Esophagus mucosa (tissue), 1 donor: ENCODE measurements at regions not wholly inside any gene's neighbourhood (a gene's known extent, or its start where the extent isn't known, plus 50 kb on each side); places are given as distances from the start of the nearest gene placed in this dataset.

Experiments
- ATAC-seq: fragments of 200-7000 bp; cut with Tn5 transposase; one replicate; pipeline ENCODE4 v1.9.1; 2020
- donor health status: DM: yes; HTN: yes; CAD: no.

- no peak for ATAC-seq
These were observed 52.0 kb upstream of the NPTX2 start for GRCh38 chr7:98565103-98565502.

DNA sequence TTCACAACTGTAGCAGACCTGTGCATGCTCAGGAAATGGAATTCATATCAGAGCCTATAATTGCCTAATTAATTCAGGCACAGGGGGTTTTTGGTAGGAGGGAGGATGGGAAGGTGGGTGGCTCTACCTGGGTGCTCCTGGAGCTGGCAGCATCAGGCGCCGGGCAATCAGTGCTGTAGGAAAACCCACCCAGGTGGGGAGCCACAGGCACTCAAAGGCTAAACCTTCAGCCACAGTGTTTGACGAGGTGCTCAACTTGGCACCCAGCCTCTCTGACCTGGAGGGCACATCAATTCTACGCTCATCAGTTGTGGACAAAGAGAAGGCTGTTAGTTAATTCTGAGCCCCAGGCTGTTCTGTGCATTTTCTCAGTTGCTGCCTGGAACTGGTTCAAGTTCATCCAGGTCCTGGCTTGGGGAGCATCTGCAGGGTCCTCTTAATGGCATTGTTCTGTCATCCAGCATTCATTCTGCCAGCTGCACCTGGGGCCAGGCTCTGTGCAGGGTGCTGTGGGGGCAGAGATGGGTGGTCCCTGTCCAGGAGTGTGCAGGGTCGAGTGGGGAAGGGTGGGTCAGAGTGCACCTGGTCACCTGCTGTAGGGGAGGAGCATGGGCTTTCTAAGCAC, 54.1 kb upstream of the NPTX2 start:
- no peak for ATAC-seq

- ATAC-seq = no peak
These were observed 54.7 kb upstream of the NPTX2 start for GRCh38 chr7:98562381-98562823.

DNA sequence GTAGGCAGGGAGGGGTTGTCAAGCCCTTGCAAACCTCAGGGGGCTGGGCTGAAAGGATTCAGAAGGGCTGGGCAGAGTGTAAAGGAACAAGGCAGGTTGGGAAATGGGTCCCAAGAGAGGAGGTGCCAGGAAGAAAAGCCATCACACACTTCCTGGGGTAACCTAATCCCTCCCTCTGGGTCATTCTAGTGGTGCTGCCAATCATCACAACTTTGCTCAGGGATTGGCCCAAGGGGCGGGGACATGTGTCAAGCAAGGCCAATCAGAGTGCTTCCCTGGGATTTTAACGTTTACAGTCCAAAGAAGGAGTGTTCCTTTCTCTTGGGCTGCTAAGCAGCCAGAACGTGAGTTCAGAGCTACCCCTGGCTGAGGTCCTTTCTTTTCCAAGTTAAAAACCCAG, 57.1 kb upstream of the NPTX2 start:
- ATAC-seq = no peak

DNA sequence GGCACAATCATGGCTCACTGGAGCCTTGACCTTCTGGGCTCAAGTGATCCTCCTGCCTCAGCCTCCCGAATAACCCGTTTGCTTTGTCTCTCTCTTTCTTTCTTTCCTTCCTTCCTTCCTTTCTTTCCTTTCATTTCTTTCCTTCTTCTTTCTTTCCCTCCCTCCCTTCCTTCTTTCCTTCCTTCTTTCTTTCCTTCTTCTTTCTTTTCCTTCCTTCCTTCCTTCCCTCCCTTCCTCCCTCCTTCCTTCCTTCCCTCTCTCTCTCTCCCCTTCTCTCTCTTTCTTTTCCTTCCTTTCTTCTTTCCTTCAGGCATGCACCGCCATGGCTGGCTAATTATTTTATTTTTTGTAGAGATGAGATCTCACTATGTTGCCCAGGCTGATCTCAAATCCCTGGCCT, 57.9 kb upstream of the NPTX2 start:
- no peak for ATAC-seq

DNA sequence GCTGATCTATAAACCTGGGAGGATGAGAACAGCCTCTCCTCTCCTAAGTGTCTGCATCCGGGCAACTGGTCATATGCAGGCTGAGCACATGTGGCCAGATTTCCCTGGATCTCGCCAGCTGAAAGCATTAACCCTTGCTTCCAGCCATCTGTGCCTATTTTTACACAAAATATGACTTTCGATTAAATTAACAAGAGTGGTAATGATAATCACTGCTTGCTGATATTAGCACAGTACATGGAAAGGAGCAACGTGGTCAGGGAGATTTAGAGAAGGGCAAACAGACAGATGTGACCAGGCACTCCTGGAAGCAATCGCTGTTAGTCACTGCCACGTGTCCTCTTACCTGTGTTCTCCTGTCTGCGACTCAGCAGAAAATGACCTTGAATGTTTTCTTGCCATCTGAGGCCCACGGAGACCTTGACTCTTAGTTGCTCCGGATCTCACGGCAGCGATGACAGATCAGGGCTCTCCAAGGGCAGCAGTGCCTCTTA, 59.5 kb upstream of the NPTX2 start:
- no peak for ATAC-seq

- no peak for ATAC-seq
These were observed 60.8 kb upstream of the NPTX2 start for GRCh38 chr7:98556288-98556687.

DNA sequence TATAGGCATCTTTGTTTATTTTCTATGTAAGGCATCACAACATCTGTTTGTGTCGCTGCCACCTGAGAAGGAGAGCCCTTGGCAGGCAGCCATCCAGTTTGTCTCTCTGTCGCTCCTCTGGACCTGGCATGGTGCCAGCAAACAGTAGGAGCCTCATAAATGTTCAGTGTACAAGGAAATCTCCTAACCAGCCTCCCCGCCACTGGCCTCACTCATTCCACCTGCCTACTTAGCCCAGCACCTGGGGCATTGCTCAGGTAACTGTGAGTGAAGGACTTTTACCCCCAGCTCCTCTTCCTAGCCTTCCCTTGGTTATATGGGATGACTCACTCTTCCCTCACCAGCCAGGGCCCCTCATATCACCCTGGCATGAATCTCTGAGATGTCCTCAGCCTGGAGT, 61.7 kb upstream of the NPTX2 start:
- no peak for ATAC-seq

- ATAC-seq = no peak
These were observed 63.4 kb upstream of the NPTX2 start for GRCh38 chr7:98553666-98554065.

- no peak for ATAC-seq
These were observed 65.3 kb upstream of the NPTX2 start for GRCh38 chr7:98551611-98552273.

DNA sequence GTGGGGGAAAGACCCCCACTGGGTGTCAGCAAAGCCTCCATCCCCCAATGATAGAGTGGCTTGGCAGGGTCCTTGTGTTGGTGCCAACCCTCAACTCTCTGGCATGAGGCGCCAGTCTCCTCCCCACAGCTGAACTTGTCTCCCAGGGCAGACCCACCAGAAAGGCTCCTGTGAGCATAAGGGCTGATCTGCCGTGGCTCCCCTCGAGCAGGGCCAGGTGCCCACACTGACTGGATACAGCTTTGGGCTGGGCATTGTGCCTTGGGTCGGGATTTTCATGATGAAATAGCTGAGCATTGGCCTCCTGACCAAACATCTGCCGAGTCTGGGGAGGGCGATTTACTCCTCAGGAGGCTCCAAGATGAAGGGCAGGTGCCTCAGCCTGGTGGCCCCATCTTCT, 68.1 kb upstream of the NPTX2 start:
- no peak for ATAC-seq

DNA sequence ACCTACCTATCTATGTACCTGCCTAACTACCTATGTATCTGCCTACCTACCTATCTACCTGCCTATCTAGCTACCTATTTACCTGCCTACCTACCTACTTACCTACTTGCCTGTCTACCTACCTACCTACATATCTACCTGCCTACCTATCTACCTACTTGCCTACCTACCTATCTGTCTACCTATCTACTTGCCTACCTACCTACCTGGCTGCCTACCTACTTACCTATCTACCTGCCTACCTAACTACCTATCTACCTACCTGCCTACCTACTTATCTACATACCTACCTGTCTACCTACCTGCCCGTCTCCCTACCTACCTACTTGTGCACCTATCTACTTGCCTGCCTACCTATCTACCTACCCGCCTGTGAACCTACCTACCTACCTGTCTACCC, 68.7 kb upstream of the NPTX2 start:
- ATAC-seq = no peak

DNA sequence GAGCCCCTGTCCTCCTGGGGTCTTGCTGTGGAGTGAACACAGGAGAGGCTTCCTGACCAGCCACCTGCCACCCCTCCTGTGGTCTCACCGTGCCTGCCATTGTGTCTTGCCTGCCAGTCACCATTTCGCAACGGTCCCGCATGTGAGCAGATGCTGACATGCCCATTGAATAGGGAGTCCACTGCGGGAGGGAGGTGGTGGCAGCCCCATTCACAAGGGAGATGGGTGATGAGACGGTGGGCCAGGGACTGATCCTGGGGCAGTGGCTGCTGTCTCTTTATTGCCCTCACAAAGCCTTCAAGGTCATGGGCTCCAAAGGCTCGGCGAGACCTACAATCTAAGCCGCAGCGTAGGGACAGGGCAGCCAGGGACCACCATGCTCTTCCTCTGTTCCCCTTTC, 76.0 kb upstream of the NPTX2 start:
- no peak for ATAC-seq

DNA sequence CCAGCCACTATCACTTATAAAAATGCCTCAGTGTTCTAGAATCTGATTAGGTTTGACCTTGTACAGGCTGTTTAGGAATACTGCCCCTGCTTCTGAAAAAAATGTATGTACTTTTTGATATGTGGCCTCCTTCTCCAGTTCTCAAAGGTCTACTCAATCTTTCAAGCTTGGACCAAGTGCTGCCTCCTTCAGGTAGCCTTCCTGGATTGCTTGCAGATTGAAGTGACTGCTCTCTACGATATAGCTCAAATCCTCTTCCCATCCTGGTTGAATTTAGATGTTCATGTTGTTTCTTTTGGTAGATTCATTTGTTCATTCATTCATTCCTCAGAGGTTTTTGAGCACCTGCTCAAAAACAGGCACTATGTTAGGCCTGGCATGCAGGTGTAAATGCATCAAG, 77.2 kb upstream of the NPTX2 start:
- ATAC-seq = no peak

DNA sequence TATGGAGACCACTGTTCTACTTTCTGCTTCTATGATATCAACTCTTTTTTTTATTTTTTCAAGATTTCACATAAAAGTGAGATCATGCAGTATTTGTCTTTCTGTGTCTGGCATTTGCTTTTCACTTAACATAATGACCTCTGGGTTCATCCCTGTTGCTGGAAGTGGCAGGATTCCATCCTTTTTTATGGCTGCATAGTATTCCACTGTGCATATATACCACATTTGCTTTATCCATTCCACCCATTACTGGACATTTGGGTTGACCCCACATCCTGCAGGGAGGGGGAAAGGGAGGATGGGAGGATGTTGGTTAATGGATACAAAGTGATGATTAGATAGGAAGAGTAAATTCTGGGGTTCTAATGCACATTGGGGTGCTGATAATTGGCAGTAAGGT, 80.3 kb upstream of the NPTX2 start:
- ATAC-seq = no peak

GRCh38 chr7:98534493-98534892, 82.6 kb upstream of the NPTX2 start:
- ATAC-seq = no peak

- no peak for ATAC-seq
These were observed 85.4 kb upstream of the NPTX2 start for GRCh38 chr7:98531717-98532116.

DNA sequence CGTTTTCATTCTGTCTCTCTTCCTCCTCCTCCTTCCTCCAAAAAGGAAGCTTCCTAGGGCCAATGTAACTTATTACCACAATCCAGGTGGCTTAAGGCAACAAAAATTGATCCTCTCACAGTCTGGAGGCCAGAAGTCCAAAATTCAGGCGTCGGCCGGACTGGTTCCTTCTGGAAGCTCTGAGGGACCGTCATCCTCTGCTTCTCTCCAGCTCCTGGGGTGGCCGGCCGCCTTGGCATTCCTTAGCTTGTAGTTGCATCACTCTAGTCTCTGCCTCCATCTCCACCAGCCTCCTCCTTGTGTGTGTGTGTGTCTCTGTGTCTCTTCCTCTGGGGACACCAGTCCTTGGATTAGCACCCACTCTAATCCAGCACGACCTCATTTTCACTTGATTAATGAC, 89.0 kb upstream of the NPTX2 start:
- ATAC-seq = no peak

GRCh38 chr7:98526059-98526458, 91.0 kb upstream of the NPTX2 start:
- no peak for ATAC-seq

- no peak for ATAC-seq
These were observed 95.9 kb upstream of the NPTX2 start for GRCh38 chr7:98521089-98521692.

- no peak for ATAC-seq
These were observed 96.6 kb upstream of the NPTX2 start for GRCh38 chr7:98520356-98520951.

DNA sequence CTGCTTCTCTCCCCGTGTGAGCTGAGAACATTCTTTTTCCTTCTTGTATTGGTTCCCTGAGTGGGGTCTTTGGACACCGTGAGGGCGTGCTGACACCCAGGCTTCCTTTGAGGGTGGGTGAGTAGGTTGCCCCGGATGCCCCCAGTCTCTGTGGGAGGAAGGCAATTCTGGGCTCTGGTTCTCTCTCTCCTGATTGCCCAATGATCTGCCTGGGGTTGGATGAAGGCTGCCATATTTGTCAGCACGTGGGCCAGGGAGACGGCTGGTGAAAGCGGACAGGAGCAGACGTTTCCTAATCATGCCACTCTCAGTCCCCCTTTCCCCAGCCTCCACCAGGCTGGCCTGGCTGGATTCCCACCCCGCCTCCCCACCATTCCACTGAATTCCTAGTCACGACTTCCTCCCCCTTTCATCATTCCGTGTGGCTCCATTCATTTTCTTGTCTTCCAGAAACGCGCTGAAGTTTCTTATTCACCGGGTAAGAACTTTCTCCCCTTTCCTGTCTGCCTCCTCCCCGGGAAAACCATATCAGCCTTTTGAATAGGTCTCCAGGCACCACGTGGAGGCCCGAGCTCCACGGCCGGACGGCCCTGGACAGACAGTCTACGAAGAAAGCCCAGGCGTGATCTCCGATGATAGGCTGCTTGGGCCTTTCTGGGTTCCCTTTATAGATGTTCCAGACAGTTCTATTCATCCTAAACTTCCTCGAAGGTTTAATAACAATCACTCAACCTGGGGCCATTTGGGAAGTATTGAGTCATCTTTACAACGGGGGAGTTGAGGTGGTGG, 98.7 kb upstream of the NPTX2 start:
- ATAC-seq = no peak

GRCh38 chr7:98515201-98515600, 101.9 kb upstream of the NPTX2 start:
- no peak for ATAC-seq
